ENCODE measurements at regions not wholly inside any gene's neighbourhood (a gene's known extent, or its start where the extent isn't known, plus 50 kb on each side); places are given as distances from the start of the nearest gene placed in this dataset.
A peak's percentile ranks its signal among the peaks of the same experiment; 100 is the strongest.

DNA sequence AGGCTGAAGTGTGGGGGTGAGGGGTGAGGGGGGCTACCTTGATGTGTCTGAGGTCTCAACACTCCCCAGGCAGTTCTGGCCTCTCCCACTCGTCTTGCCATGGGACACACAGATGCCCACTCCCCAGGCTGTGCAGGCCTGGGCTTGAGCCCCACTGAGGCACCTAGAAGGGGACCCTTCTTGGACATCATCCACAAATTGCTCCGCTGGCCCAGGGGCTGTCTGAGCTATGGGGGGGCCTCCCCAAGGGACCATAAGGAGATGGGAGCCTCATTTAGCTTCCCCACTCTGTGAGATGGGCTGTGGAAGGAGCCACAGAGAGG is 155.5 kb upstream of the MLN start (continued):
- no peak for TF ChIP-seq RNF2 (IDR thresholded peaks at IDR 0.05; ENCODE audit: borderline replicate concordance, low read depth)
- no peak for TF ChIP-seq POLR2AphosphoS2 (conservative IDR thresholded peaks at IDR 0.05; ENCODE audit: low read length)

DNA sequence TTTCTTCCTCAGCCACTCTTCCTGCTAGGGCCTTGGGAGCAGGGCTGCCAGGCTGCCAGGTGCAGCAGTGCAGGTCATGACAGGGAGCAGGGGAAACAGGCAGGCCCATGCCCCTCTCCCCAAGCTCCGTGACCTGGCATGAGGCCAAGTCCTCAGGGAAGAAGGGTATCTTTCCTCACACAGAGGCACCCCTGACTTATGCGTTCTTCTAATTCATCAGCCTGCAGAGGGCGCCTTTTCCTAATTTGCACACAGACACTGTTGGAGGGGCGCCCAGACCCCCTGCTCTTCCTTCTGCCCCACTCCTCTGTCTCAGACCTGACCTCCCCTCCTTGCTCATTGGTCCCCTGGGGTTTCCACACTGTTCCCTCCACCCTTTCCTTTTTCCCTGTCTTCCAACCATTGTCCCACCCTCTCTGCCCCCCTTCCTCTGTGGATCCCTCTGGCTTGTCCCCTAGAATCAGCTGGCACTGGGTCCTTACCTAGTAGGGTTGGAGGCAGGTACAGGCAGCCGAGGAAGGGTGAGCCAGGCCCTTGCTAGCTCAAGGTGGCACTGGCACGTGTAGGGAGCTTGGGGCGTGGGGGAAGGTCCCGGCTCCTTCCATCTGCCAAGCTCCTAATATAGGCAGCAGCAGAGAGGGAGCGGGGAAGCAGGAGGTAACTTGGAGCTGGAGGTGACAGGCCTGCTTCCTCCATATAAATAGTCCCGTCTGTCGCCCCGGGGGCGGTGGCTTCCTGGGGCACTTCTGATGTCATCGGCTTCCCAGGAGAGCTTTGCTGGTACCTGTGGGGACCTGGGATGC is 154.9 kb upstream of the MLN start:
- no peak overlapping the region for H3K4me2 ChIP-seq
- H3K27ac ChIP-seq = no peak overlapping the region
- POLR2A ChIA-PET = no interaction called here
- H3K9me3 ChIP-seq = no peaks in the 10 kb centered on the region
- FAIRE-seq (no peak), ATAC-seq (peak in 1 of 2 experiments; percentile 55; a peak in 2 of 6 replicates), DNase-seq (ENCODE audit: low read depth in 1 of 2, low spot score in 1 of 2) (no peak)
- no peak for TF ChIP-seq MAFK (IDR thresholded peaks at IDR 0.05; ENCODE audit: partially characterized antibody)
- TF ChIP-seq, protein P1, sequence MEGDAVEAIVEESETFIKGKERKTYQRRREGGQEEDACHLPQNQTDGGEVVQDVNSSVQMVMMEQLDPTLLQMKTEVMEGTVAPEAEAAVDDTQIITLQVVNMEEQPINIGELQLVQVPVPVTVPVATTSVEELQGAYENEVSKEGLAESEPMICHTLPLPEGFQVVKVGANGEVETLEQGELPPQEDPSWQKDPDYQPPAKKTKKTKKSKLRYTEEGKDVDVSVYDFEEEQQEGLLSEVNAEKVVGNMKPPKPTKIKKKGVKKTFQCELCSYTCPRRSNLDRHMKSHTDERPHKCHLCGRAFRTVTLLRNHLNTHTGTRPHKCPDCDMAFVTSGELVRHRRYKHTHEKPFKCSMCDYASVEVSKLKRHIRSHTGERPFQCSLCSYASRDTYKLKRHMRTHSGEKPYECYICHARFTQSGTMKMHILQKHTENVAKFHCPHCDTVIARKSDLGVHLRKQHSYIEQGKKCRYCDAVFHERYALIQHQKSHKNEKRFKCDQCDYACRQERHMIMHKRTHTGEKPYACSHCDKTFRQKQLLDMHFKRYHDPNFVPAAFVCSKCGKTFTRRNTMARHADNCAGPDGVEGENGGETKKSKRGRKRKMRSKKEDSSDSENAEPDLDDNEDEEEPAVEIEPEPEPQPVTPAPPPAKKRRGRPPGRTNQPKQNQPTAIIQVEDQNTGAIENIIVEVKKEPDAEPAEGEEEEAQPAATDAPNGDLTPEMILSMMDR (IDR thresholded peaks at IDR 0.05) = peak; percentile 23; the same call in 1 of the 3 replicates
- no peak overlapping the region for H3K4me3 ChIP-seq
- CTCF ChIA-PET = interaction anchor here (0.6 to 2.4 kb wide), 13 partner anchors 9 to 197 kb away, joined by 3 to 8 read pairs (median 3); no protein-coding TSS in a partner anchor
- WGBS (ENCODE audit: missing lambda C conversion rate) = 47% methylated on average over 6 of the region's 14 CpGs
- H3K4me1 ChIP-seq = no peaks in the 10 kb centered on the region

DNA sequence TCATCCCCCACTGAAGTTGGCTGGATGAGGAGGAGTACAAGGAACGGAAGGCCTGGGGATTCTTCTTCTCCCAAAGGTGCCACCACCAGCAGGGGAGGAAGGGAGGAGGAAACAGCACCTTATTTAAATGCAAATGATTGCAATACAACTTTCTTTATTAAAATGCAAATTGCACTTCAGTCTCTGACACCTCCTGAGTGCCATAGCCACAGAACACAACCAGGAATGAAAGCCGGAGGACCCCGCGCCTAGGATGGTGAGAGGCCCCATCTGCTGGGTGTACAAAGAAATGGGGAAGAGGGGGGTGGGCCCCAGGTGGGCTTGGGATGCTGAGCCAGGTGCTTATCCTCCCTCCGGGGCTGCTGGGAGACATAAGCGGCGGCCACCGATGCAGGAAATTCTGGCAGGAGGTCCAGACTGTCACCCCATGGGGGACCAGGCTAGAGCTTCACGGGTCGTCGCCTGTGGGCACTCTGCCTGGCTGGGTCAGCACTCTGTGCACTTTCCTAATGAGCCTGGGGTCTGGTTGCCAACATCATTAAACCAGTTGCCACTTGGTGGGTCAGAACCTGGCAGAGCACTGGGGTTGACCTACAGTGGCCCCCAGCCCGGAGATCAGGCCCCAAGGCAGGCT is 154.2 kb upstream of the MLN start:
- Histone ChIP-seq H3K4me2 (no peak overlapping the region), H3K27ac (no peak overlapping the region), H3K4me3 (no peak overlapping the region), H3K4me1 (no peaks in the 10 kb centered on the region), H3K9me3 (no peaks in the 10 kb centered on the region)
- FAIRE-seq = no peak
- ChIA-PET POLR2A (no interaction called here), CTCF (interaction anchor here (1.1 to 2.4 kb wide), 3 partner anchors 9 to 39 kb away, joined by 3 to 8 read pairs (median 3); no protein-coding TSS in a partner anchor)
- DNase-seq (ENCODE audit: low read depth in 1 of 2, low spot score in 1 of 2) = no peak
- 86% methylated on average over 4 of the region's 12 CpGs for WGBS (ENCODE audit: missing lambda C conversion rate)
- ATAC-seq = no peak
- TF ChIP-seq ZNF302 (CRISPR knock-in tag; IDR thresholded peaks at IDR 0.05) (no peak), CEBPB (IDR thresholded peaks at IDR 0.05) (no peak), HOXB13 (CRISPR knock-in tag; IDR thresholded peaks at IDR 0.05; ENCODE audit: low read depth) (no peak), POLR2AphosphoS2 (conservative IDR thresholded peaks at IDR 0.05; ENCODE audit: low read length) (no peak), ZC3H11A (IDR thresholded peaks at IDR 0.05) (no peak), FOSB (CRISPR knock-in tag; IDR thresholded peaks at IDR 0.05) (no peak), JUNB (IDR thresholded peaks at IDR 0.05) (no peak), FOXS1 (CRISPR knock-in tag; IDR thresholded peaks at IDR 0.05) (no peak), MYC (IDR thresholded peaks at IDR 0.05; ENCODE audit: borderline replicate concordance, low read length) (no peak), SREBF2 (IDR thresholded peaks at IDR 0.05) (no peak), CHD2 (IDR thresholded peaks at IDR 0.05; ENCODE audit: low read length, partially characterized antibody) (no peak), CHD4 (IDR thresholded peaks at IDR 0.05; ENCODE audit: borderline replicate concordance) (no peak), RNF2 (IDR thresholded peaks at IDR 0.05; ENCODE audit: borderline replicate concordance, low read depth) (no peak), JUN (IDR thresholded peaks at IDR 0.05) (no peak), TP53 (CRISPR knock-in tag; IDR thresholded peaks at IDR 0.05) (no peak)
- TF ChIP-seq, protein P2, sequence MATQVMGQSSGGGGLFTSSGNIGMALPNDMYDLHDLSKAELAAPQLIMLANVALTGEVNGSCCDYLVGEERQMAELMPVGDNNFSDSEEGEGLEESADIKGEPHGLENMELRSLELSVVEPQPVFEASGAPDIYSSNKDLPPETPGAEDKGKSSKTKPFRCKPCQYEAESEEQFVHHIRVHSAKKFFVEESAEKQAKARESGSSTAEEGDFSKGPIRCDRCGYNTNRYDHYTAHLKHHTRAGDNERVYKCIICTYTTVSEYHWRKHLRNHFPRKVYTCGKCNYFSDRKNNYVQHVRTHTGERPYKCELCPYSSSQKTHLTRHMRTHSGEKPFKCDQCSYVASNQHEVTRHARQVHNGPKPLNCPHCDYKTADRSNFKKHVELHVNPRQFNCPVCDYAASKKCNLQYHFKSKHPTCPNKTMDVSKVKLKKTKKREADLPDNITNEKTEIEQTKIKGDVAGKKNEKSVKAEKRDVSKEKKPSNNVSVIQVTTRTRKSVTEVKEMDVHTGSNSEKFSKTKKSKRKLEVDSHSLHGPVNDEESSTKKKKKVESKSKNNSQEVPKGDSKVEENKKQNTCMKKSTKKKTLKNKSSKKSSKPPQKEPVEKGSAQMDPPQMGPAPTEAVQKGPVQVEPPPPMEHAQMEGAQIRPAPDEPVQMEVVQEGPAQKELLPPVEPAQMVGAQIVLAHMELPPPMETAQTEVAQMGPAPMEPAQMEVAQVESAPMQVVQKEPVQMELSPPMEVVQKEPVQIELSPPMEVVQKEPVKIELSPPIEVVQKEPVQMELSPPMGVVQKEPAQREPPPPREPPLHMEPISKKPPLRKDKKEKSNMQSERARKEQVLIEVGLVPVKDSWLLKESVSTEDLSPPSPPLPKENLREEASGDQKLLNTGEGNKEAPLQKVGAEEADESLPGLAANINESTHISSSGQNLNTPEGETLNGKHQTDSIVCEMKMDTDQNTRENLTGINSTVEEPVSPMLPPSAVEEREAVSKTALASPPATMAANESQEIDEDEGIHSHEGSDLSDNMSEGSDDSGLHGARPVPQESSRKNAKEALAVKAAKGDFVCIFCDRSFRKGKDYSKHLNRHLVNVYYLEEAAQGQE (IDR thresholded peaks at IDR 0.05) = no peak

Data from A549 (cell line).